GM19467 (cell line): ENCODE measurements at regions not wholly inside any gene's neighbourhood (a gene's known extent, or its start where the extent isn't known, plus 50 kb on each side); places are given as distances from the start of the nearest gene placed in this dataset.

Experiments used
- ATAC-seq: cut with Tn5 transposase; IDR thresholded peaks from one replicate; pipeline ENCODE4 v1.9.1; 2021; ENCODE audit warnings: mild to moderate bottlenecking, moderate library complexity; ENCODE audit not compliant: unreplicated experiment

DNA sequence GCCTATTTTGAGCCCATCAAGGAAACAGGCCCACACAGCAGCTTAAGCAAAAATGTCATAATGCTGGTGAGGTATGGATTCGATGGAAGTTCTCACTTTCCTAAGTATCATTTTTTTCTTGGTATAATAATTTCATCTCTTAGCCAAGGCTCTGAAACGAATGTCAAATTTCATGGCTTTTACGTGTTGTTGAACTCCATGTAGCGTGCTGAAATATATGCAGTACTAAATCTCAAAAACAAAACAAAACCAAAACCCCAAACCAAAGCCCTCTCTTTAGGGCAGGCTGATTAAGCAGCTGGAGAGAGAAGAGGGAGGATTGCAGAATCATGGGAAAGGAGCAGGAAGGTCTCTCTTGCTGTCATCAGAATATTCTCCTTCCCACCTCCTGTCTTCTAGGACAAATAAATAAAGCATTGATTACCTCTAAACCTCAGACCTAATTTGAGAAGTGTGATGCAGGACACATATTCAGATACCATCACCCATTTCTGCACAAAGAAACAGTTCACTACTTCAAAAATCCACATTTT lies 58.3 kb downstream of the TMEM174 start:
- ATAC-seq = no peak

- ATAC-seq = no peak
These were observed 57.6 kb downstream of the TMEM174 start for GRCh38 chr5:73230264-73231245.

- no peak for ATAC-seq
These were observed 56.3 kb downstream of the TMEM174 start for GRCh38 chr5:73229271-73229670.

DNA sequence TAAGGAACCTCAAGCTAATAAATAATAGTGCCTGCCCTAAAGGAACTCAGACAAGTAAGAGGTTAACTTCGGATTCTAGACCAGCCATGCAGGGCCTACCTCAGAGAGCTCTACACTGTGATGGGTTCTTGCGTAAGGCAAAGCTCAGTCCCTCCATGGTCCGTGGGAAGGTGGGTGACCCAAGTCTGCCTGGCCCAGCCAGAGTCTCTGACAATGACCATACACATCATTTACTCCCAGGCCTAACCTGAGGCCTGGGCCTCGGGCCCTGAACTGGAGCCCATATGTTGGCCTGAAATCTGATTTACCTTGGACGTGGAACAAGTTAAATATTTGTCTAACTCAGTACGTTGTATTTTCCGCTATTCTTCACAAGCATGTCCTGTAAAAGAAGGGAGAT lies 55.1 kb downstream of the TMEM174 start:
- ATAC-seq = no peak
